ENCODE measurements at regions not wholly inside any gene's neighbourhood (a gene's known extent, or its start where the extent isn't known, plus 50 kb on each side); places are given as distances from the start of the nearest gene placed in this dataset.

- TF ChIP-seq, protein P1, sequence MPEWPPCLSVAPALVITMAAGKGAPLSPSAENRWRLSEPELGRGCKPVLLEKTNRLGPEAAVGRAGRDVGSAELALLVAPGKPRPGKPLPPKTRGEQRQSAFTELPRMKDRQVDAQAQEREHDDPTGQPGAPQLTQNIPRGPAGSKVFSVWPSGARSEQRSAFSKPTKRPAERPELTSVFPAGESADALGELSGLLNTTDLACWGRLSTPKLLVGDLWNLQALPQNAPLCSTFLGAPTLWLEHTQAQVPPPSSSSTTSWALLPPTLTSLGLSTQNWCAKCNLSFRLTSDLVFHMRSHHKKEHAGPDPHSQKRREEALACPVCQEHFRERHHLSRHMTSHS (tag by site-specific recombination; IDR thresholded peaks at IDR 0.05), result no peak
- no peak for TF ChIP-seq CTCF (tag by site-specific recombination; IDR thresholded peaks at IDR 0.05)
These were observed 72.4 kb upstream of the NR3C2 start (continued) for GRCh38 chr4:148514581-148514980.

- no peak overlapping the region for H3K4me3 ChIP-seq (ENCODE audit: low read depth, low read length)
- no peak overlapping the region for H3K27ac ChIP-seq (ENCODE audit: extremely low read depth, low read depth, low read length)
- H3K36me3 ChIP-seq (ENCODE audit: control insufficient read depth in 2 of 2, insufficient read depth in 1 of 2, low read length in 2 of 2), result no peaks in the 10 kb centered on the region
- POLR2A ChIA-PET, result no interaction called here
- no peaks in the 10 kb centered on the region for H3K4me1 ChIP-seq (ENCODE audit: control insufficient read depth, insufficient read depth, low read length)
- CTCF ChIA-PET, result no interaction called here
- H3K9me3 ChIP-seq (ENCODE audit: control insufficient read depth, insufficient read depth, low read depth, low read length), result no peaks in the 10 kb centered on the region
- TF ChIP-seq, protein P2, sequence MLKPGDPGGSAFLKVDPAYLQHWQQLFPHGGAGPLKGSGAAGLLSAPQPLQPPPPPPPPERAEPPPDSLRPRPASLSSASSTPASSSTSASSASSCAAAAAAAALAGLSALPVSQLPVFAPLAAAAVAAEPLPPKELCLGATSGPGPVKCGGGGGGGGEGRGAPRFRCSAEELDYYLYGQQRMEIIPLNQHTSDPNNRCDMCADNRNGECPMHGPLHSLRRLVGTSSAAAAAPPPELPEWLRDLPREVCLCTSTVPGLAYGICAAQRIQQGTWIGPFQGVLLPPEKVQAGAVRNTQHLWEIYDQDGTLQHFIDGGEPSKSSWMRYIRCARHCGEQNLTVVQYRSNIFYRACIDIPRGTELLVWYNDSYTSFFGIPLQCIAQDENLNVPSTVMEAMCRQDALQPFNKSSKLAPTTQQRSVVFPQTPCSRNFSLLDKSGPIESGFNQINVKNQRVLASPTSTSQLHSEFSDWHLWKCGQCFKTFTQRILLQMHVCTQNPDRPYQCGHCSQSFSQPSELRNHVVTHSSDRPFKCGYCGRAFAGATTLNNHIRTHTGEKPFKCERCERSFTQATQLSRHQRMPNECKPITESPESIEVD (tag by site-specific recombination; IDR thresholded peaks at IDR 0.05), result no peak
- TF ChIP-seq ZNF837 (tag by site-specific recombination; IDR thresholded peaks at IDR 0.05) (no peak), ZFP41 (tag by site-specific recombination; IDR thresholded peaks at IDR 0.05; ENCODE audit: borderline replicate concordance) (no peak), HOXD13 (CRISPR knock-in tag; IDR thresholded peaks at IDR 0.05; ENCODE audit: borderline replicate concordance) (no peak)
- TF ChIP-seq, protein P1 (tag by site-specific recombination; IDR thresholded peaks at IDR 0.05), result no peak
- TF ChIP-seq, protein P3, sequence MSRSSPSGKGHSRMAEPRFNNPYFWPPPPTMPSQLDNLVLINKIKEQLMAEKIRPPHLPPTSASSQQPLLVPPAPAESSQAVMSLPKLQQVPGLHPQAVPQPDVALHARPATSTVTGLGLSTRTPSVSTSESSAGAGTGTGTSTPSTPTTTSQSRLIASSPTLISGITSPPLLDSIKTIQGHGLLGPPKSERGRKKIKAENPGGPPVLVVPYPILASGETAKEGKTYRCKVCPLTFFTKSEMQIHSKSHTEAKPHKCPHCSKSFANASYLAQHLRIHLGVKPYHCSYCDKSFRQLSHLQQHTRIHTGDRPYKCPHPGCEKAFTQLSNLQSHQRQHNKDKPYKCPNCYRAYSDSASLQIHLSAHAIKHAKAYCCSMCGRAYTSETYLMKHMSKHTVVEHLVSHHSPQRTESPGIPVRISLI (tag by site-specific recombination; IDR thresholded peaks at IDR 0.05), result no peak
- TF ChIP-seq, protein P4, sequence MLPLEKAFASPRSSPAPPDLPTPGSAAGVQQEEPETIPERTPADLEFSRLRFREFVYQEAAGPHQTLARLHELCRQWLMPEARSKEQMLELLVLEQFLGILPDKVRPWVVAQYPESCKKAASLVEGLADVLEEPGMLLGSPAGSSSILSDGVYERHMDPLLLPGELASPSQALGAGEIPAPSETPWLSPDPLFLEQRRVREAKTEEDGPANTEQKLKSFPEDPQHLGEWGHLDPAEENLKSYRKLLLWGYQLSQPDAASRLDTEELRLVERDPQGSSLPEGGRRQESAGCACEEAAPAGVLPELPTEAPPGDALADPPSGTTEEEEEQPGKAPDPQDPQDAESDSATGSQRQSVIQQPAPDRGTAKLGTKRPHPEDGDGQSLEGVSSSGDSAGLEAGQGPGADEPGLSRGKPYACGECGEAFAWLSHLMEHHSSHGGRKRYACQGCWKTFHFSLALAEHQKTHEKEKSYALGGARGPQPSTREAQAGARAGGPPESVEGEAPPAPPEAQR (tag by site-specific recombination; IDR thresholded peaks at IDR 0.05), result no peak
These were observed 71.8 kb upstream of the NR3C2 start for GRCh38 chr4:148514041-148514440.

DNA sequence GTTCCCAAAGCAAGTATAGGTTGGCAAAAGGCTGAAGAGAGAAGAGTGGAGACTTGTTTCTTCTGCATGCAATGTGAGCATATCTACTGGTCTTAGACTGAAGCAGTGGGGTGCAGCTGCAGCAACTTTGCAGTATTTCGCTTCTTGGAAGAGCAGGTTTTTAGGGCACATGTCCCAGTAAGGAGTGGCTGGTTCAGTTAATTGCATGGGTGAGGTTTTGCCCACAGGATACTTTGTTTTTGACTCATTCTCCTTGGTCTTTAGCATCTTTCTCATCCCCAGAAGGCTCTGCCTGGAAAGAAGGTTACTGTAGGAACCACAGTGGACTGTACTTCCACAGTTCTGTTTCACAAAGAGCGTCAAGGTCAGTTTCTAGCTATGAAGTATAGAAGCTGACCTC is 68.0 kb upstream of the NR3C2 start:
- TF ChIP-seq YY1 (tag by site-specific recombination; IDR thresholded peaks at IDR 0.05), result no peak
- no peak for TF ChIP-seq ZNF837 (tag by site-specific recombination; IDR thresholded peaks at IDR 0.05)
- TF ChIP-seq ZNF596 (tag by site-specific recombination; IDR thresholded peaks at IDR 0.05), result no peak
- TF ChIP-seq ZNF623 (tag by site-specific recombination; IDR thresholded peaks at IDR 0.05), result no peak
- no peak for TF ChIP-seq FEZF1 (tag by site-specific recombination; IDR thresholded peaks at IDR 0.05)
- no peak for TF ChIP-seq MZF1 (tag by site-specific recombination; IDR thresholded peaks at IDR 0.05; ENCODE audit: borderline replicate concordance)
- no peak for TF ChIP-seq ZNF175 (tag by site-specific recombination; IDR thresholded peaks at IDR 0.05)
- no peak for TF ChIP-seq ZNF354C (tag by site-specific recombination; IDR thresholded peaks at IDR 0.05; ENCODE audit: borderline replicate concordance, low read depth)
- TF ChIP-seq, protein P5, sequence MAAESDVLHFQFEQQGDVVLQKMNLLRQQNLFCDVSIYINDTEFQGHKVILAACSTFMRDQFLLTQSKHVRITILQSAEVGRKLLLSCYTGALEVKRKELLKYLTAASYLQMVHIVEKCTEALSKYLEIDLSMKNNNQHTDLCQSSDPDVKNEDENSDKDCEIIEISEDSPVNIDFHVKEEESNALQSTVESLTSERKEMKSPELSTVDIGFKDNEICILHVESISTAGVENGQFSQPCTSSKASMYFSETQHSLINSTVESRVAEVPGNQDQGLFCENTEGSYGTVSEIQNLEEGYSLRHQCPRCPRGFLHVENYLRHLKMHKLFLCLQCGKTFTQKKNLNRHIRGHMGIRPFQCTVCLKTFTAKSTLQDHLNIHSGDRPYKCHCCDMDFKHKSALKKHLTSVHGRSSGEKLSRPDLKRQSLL (tag by site-specific recombination; IDR thresholded peaks at IDR 0.05), result no peak
- CTCF ChIA-PET, result no interaction called here
- no peaks in the 10 kb centered on the region for H3K4me1 ChIP-seq (ENCODE audit: control insufficient read depth, insufficient read depth, low read length)
- POLR2A ChIA-PET, result no interaction called here
- no peaks in the 10 kb centered on the region for H3K9me3 ChIP-seq (ENCODE audit: control insufficient read depth, insufficient read depth, low read depth, low read length)
- no peak overlapping the region for H3K27ac ChIP-seq (ENCODE audit: extremely low read depth, low read depth, low read length)
- no peak overlapping the region for H3K4me3 ChIP-seq (ENCODE audit: low read depth, low read length)
- no peaks in the 10 kb centered on the region for H3K36me3 ChIP-seq (ENCODE audit: control insufficient read depth in 2 of 2, insufficient read depth in 1 of 2, low read length in 2 of 2)
